Small intestine (tissue), 7 donors: ENCODE measurements at regions not wholly inside any gene's neighbourhood (a gene's known extent, or its start where the extent isn't known, plus 50 kb on each side); places are given as distances from the start of the nearest gene placed in this dataset.

Experiments
- DNase-seq, 2 donors: peaks; one replicate each; pipeline versions ENCODE4 v3.0.0 to v3.0.0-alpha.2; 2013
- FAIRE-seq: peaks from 2 replicates; lab custom pipeline; 2012; peaks lifted over from hg19 to GRCh38; lab: Jason Lieb, UNC
- H3K27ac ChIP-seq, 3 donors: one replicate each; pipeline ENCODE4 v1.5.1; 2013; ENCODE audit warnings: low read length in 2 of 3, mild to moderate bottlenecking in 2 of 3, control low read depth in 1 of 3, inconsistent platforms in 1 of 3, low read depth in 1 of 3, moderate library complexity in 1 of 3
- H3K27me3 ChIP-seq, 3 donors: one replicate each; pipeline ENCODE4 v1.6.1; 2013; ENCODE audit warnings: low read length in 3 of 3, inconsistent platforms in 1 of 3; ENCODE audit not compliant: control insufficient read depth in 3 of 3, insufficient read depth in 3 of 3
- H3K36me3 ChIP-seq, 3 donors: one replicate each; pipeline ENCODE4 v1.6.1; 2013; ENCODE audit warnings: low read length in 3 of 3, inconsistent platforms in 1 of 3, low read depth in 1 of 3, mild to moderate bottlenecking in 1 of 3, moderate library complexity in 1 of 3; ENCODE audit not compliant: control insufficient read depth in 3 of 3, insufficient read depth in 2 of 3
- H3K4me1 ChIP-seq, 3 donors: one replicate each; pipeline ENCODE4 v1.6.1; 2013; ENCODE audit warnings: low read length in 2 of 3, inconsistent platforms in 1 of 3, low read depth in 1 of 3, mild to moderate bottlenecking in 1 of 3, moderate library complexity in 1 of 3; ENCODE audit not compliant: control insufficient read depth in 3 of 3, insufficient read depth in 2 of 3
- H3K4me3 ChIP-seq, 3 donors: one replicate each; pipeline ENCODE4 v1.5.1; 2013; ENCODE audit warnings: low read length in 3 of 3, control low read depth in 1 of 3, inconsistent platforms in 1 of 3, low read depth in 1 of 3, mild to moderate bottlenecking in 1 of 3, moderate library complexity in 1 of 3
- H3K9me3 ChIP-seq, 2 donors: one replicate each; pipeline ENCODE4 v1.6.1; 2013; ENCODE audit warnings: low read depth in 1 of 2, low read length in 1 of 2; ENCODE audit not compliant: control insufficient read depth in 2 of 2, insufficient read depth in 1 of 2
- WGBS, 3 donors: extraction: QIAGEN DNeasy Blood & Tissue Kit; methylation state at CpG; one replicate each; pipeline ENCODE4 v1.1.7; 2013; 5-methylcytosine and 5-hydroxymethylcytosine counted together
- donor health status: healthy with polysubstance abuse.
- donor health status: control.
- donor health status: control.
- donor health status: Bipolar disorder and iron deficiency.
- donor health status: healthy.

GRCh38 chr7:21361413-21362125 lies 66.3 kb upstream of the SP4 start:
- Histone ChIP-seq H3K27me3 (no peaks in the 10 kb centered on the region), H3K27ac (no peak overlapping the region), H3K4me3 (no peak overlapping the region), H3K36me3 (no peaks in the 10 kb centered on the region), H3K4me1 (no peaks in the 10 kb centered on the region), H3K9me3 (no peaks in the 10 kb centered on the region)
- DNase-seq (no peak), FAIRE-seq (no peak)
- 75 to 76% (median 75%) methylated on average over 5 of the region's 5 CpGs for WGBS, 3 donors

- FAIRE-seq (no peak), DNase-seq (no peak)
- no peak overlapping the region for H3K4me3 ChIP-seq
- no peaks in the 10 kb centered on the region for H3K36me3 ChIP-seq
- H3K4me1 ChIP-seq, result no peaks in the 10 kb centered on the region
- H3K27ac ChIP-seq, result no peak overlapping the region
- peaks cover 0 to 4% (median 0%) of the 10 kb centered on the region in 3 donors for H3K27me3 ChIP-seq
- H3K9me3 ChIP-seq, result no peaks in the 10 kb centered on the region
- WGBS, 3 donors, result 69 to 85% (median 81%) methylated on average over 2 of the region's 2 CpGs
Observed at GRCh38 chr7:21364801-21365271, 63.0 kb upstream of the SP4 start.

- Histone ChIP-seq H3K4me3 (no peak overlapping the region), H3K27ac (no peak overlapping the region), H3K9me3 (no peaks in the 10 kb centered on the region), H3K27me3 (peaks cover 0 to 4% (median 0%) of the 10 kb centered on the region in 3 donors), H3K4me1 (no peaks in the 10 kb centered on the region), H3K36me3 (no peaks in the 10 kb centered on the region)
- FAIRE-seq (peak; percentile 15), DNase-seq (peak; percentile 68 to 81)
- 13 to 48% (median 31%) methylated on average over 6 of the region's 6 CpGs for whole genome bisulfite sequencing, 3 donors
Observed at GRCh38 chr7:21365866-21366624, 61.8 kb upstream of the SP4 start.

- DNase-seq (peak; percentile 10 to 27), FAIRE-seq (no peak)
- H3K4me3 ChIP-seq, result no peak overlapping the region
- H3K27ac ChIP-seq, result no peak overlapping the region
- WGBS, 3 donors, result 39 to 56% (median 49%) methylated on average over 3 of the region's 3 CpGs
- peaks cover 0 to 4% (median 0%) of the 10 kb centered on the region in 3 donors for H3K27me3 ChIP-seq
- H3K36me3 ChIP-seq, result no peaks in the 10 kb centered on the region
- no peaks in the 10 kb centered on the region for H3K9me3 ChIP-seq
- H3K4me1 ChIP-seq, result no peaks in the 10 kb centered on the region
Observed at GRCh38 chr7:21367081-21367480, 60.8 kb upstream of the SP4 start.

- Histone ChIP-seq H3K4me1 (no peaks in the 10 kb centered on the region), H3K4me3 (no peak overlapping the region), H3K27ac (no peak overlapping the region), H3K27me3 (peaks cover 0 to 4% (median 0%) of the 10 kb centered on the region in 3 donors), H3K9me3 (no peaks in the 10 kb centered on the region), H3K36me3 (no peaks in the 10 kb centered on the region)
- FAIRE-seq, result no peak
- 88 to 97% (median 89%) methylated on average over 10 of the region's 10 CpGs for WGBS, 3 donors
- DNase-seq, result no peak
Observed at GRCh38 chr7:21367537-21367936, 60.3 kb upstream of the SP4 start.

- H3K27ac ChIP-seq, result no peak overlapping the region
- no peak for FAIRE-seq
- H3K9me3 ChIP-seq, result peaks cover 0 to 6% of the 10 kb centered on the region in 2 donors
- H3K4me1 ChIP-seq, result no peaks in the 10 kb centered on the region
- WGBS, 3 donors, result 26 to 59% (median 39%) methylated on average over 1 of the region's 1 CpG
- H3K36me3 ChIP-seq, result no peaks in the 10 kb centered on the region
- no peak overlapping the region for H3K4me3 ChIP-seq
- peaks cover 0 to 4% (median 0%) of the 10 kb centered on the region in 3 donors for H3K27me3 ChIP-seq
- DNase-seq, result no peak
Observed at GRCh38 chr7:21368317-21368716, 59.6 kb upstream of the SP4 start.

GRCh38 chr7:21370283-21370982 lies 57.5 kb upstream of the SP4 start:
- Histone ChIP-seq H3K4me3 (no peak overlapping the region), H3K27ac (no peak overlapping the region), H3K27me3 (peaks cover 0 to 4% (median 0%) of the 10 kb centered on the region in 3 donors), H3K4me1 (no peaks in the 10 kb centered on the region), H3K9me3 (peaks cover 0 to 7% of the 10 kb centered on the region in 2 donors), H3K36me3 (no peaks in the 10 kb centered on the region)
- DNase-seq, result no peak
- 72 to 77% (median 75%) methylated on average over 9 of the region's 9 CpGs for WGBS, 3 donors
- FAIRE-seq, result no peak

- H3K27ac ChIP-seq, result no peak overlapping the region
- H3K27me3 ChIP-seq, result peaks cover 0 to 4% (median 0%) of the 10 kb centered on the region in 3 donors
- H3K9me3 ChIP-seq, result peaks cover 0 to 7% of the 10 kb centered on the region in 2 donors
- WGBS, 3 donors, result 65 to 73% (median 70%) methylated on average over 2 of the region's 2 CpGs
- H3K36me3 ChIP-seq, result no peaks in the 10 kb centered on the region
- FAIRE-seq (no peak), DNase-seq (no peak)
- no peaks in the 10 kb centered on the region for H3K4me1 ChIP-seq
- no peak overlapping the region for H3K4me3 ChIP-seq
Observed at GRCh38 chr7:21371360-21371759, 56.5 kb upstream of the SP4 start.
